Adrenal gland (tissue), 5 donors: ENCODE measurements at regions not wholly inside any gene's neighbourhood (a gene's known extent, or its start where the extent isn't known, plus 50 kb on each side); places are given as distances from the start of the nearest gene placed in this dataset.

ENCODE experiments used
- CTCF ChIP-seq, 6 experiments: fragments of 450-650 bp in 4 of 6; fragments of 200-600 bp in 2 of 6; sonication (generic) in 1 of 6; IDR thresholded peaks; 1 replicate in 5 of 6; 2 replicates in 1 of 6; pipeline versions ENCODE4 v1.5.1 to v1.8.0; 2016 to 2021; ENCODE audit warnings: antibody characterized with exemption in 6 of 6, mild to moderate bottlenecking in 2 of 6, moderate library complexity in 1 of 6
- POLR2A ChIP-seq, 2 donors: fragments of 450-650 bp; IDR thresholded peaks; one replicate each; pipeline ENCODE4 v1.6.1; 2017; ENCODE audit warnings: antibody characterized with exemption in 2 of 2, mild to moderate bottlenecking in 2 of 2, moderate library complexity in 1 of 2
- donor health status: DM: no; HTN: no; CAD: no.

GRCh38 chr3:153055779-153056178, 106.2 kb upstream of the RAP2B start:
- TF ChIP-seq CTCF (IDR thresholded peaks at IDR 0.05) (no peak), POLR2A (IDR thresholded peaks at IDR 0.05) (no peak)
